A549 (cell line): ENCODE measurements at regions not wholly inside any gene's neighbourhood (a gene's known extent, or its start where the extent isn't known, plus 50 kb on each side); places are given as distances from the start of the nearest gene placed in this dataset.

ENCODE experiments used
- ATAC-seq, 2 experiments: fragments of 200-7000 bp in 1 of 2; fragments of >200 bp in 1 of 2; cut with Nextera tagmentation in 1 of 2; cut with Tn5 transposase in 1 of 2; 3 replicates each; pipeline versions ENCODE4 v1.8.0 to v1.9.1; 2018 to 2020; ENCODE audit warnings: mild to moderate bottlenecking in 1 of 2, moderate library complexity in 1 of 2
- CTCF ChIA-PET: fragments of 300-600 bp; sonication (Branson Sonifier 250); formaldehyde crosslinking; extraction: SDS; loops from one replicate; lab custom pipeline; 2021; ENCODE audit warnings: antibody characterized with exemption, inconsistent platforms; lab: Yijun Ruan, JAX
- POLR2A ChIA-PET: fragments of 350-600 bp; formaldehyde crosslinking; extraction: SDS; loops from one replicate; lab custom pipeline; 2021; ENCODE audit warnings: antibody characterized with exemption, inconsistent platforms; lab: Yijun Ruan, JAX
- DNase-seq, 2 experiments: peaks; one replicate each; pipeline versions ENCODE4 v3.0.0 to v3.0.0-alpha.2; 2011 to 2016; ENCODE audit warnings: low read depth in 1 of 2, low spot score in 1 of 2
- FAIRE-seq: peaks from 2 replicates; lab custom pipeline; 2011; peaks lifted over from hg19 to GRCh38; lab: Jason Lieb, UNC
- H3K27ac ChIP-seq, 2 experiments: fragments of >200 bp; sonication (Bioruptor Twin); formaldehyde crosslinking; 3 replicates each; pipeline ENCODE4 v1.5.1; 2016 to 2017
- H3K4me1 ChIP-seq: fragments of >200 bp; sonication (Bioruptor Twin); formaldehyde crosslinking; 3 replicates; pipeline ENCODE4 v1.6.1; 2016
- H3K4me2 ChIP-seq: fragments of >200 bp; sonication (Bioruptor Twin); formaldehyde crosslinking; 3 replicates; pipeline ENCODE4 v1.6.1; 2016
- H3K4me3 ChIP-seq: fragments of >200 bp; sonication (Bioruptor Twin); formaldehyde crosslinking; 3 replicates; pipeline ENCODE4 v1.5.1; 2016
- H3K9me3 ChIP-seq: fragments of >200 bp; sonication (Bioruptor Twin); formaldehyde crosslinking; 3 replicates; pipeline ENCODE4 v1.6.1; 2016
- CBX2 ChIP-seq: fragments of 200-600 bp; sonication (generic); IDR thresholded peaks from 2 replicates; pipeline ENCODE4 v1.6.1; 2016; ENCODE audit warnings: low read depth, mild to moderate bottlenecking, borderline replicate concordance
- EHMT2 ChIP-seq: fragments of 200-600 bp; sonication (generic); IDR thresholded peaks from 2 replicates; pipeline ENCODE4 v1.6.1; 2016; ENCODE audit warnings: antibody characterized with exemption, low read depth, mild to moderate bottlenecking, moderate library complexity
- ESRRA ChIP-seq: fragments of 150-350 bp; IDR thresholded peaks from 2 replicates; pipeline ENCODE4 v1.6.1; 2014; ENCODE audit warnings: mild to moderate bottlenecking, low read length, borderline replicate concordance
- FOSB ChIP-seq: fragments of 250-450 bp; sonication (Bioruptor Pico); IDR thresholded peaks from 2 replicates; pipeline ENCODE4 v1.5.0; 2020; ENCODE audit warnings: mild to moderate bottlenecking, moderate library complexity
- FOSL2 ChIP-seq, 2 experiments: fragments of 450-650 bp in 1 of 2; fragments of >200 bp in 1 of 2; sonication (Bioruptor Twin) in 1 of 2; formaldehyde crosslinking; IDR thresholded peaks; 2 replicates each; pipeline versions ENCODE4 v1.5.0 to v1.6.1; 2016 to 2020; ENCODE audit warnings: mild to moderate bottlenecking in 1 of 2, moderate library complexity in 1 of 2
- HDAC2 ChIP-seq: fragments of 200-600 bp; sonication (generic); IDR thresholded peaks from 2 replicates; pipeline ENCODE4 v1.6.1; 2016
- HES2 ChIP-seq: fragments of >200 bp; sonication (Bioruptor Twin); formaldehyde crosslinking; IDR thresholded peaks from 2 replicates; pipeline ENCODE4 v1.6.1; 2016
- HOXA7 ChIP-seq: fragments of 250-450 bp; sonication (Bioruptor Pico); IDR thresholded peaks from 2 replicates; pipeline ENCODE4 v1.5.0; 2020; ENCODE audit warnings: mild to moderate bottlenecking, moderate library complexity
- HOXB13 ChIP-seq: fragments of 250-450 bp; sonication (Bioruptor Pico); IDR thresholded peaks from 2 replicates; pipeline ENCODE4 v1.5.0; 2020; ENCODE audit warnings: low read depth, mild to moderate bottlenecking, moderate library complexity
- KDM1A ChIP-seq: fragments of 200-600 bp; sonication (generic); IDR thresholded peaks from 2 replicates; pipeline ENCODE4 v1.6.1; 2016; ENCODE audit warnings: low read depth, mild to moderate bottlenecking
- MAFK ChIP-seq: fragments of 450-650 bp; IDR thresholded peaks from 2 replicates; pipeline ENCODE4 v1.6.1; 2014; ENCODE audit not compliant: partially characterized antibody
- NPAS2 ChIP-seq: fragments of 250-450 bp; sonication (Bioruptor Pico); IDR thresholded peaks from 2 replicates; pipeline ENCODE4 v1.8.0; 2022; ENCODE audit warnings: mild to moderate bottlenecking, moderate library complexity, borderline replicate concordance
- RAD21 ChIP-seq, 2 experiments: fragments of >200 bp in 1 of 2; sonication (Bioruptor Twin) in 1 of 2; formaldehyde crosslinking in 1 of 2; IDR thresholded peaks in 1 of 2; conservative IDR thresholded peaks in 1 of 2; 2 replicates in 1 of 2; 3 replicates in 1 of 2; pipeline ENCODE4 v1.6.1; 2012 to 2018; ENCODE audit warnings: inconsistent platforms in 1 of 2
- RCOR1 ChIP-seq: fragments of 150-350 bp; IDR thresholded peaks from 2 replicates; pipeline ENCODE4 v1.6.1; 2014; ENCODE audit warnings: antibody characterized with exemption, low read length, low read depth
- RFX5 ChIP-seq: fragments of 450-650 bp; IDR thresholded peaks from 2 replicates; pipeline ENCODE4 v1.7.1; 2014; ENCODE audit warnings: antibody characterized with exemption, mild to moderate bottlenecking, moderate library complexity
- RNF2 ChIP-seq: fragments of 200-600 bp; sonication (generic); IDR thresholded peaks from 2 replicates; pipeline ENCODE4 v1.6.1; 2016; ENCODE audit warnings: low read depth, mild to moderate bottlenecking, antibody characterized with exemption, moderate library complexity, borderline replicate concordance
- SREBF2 ChIP-seq: fragments of 450-650 bp; IDR thresholded peaks from 2 replicates; pipeline ENCODE4 v1.6.1; 2014; ENCODE audit warnings: mild to moderate bottlenecking, moderate library complexity
- ZC3H11A ChIP-seq: fragments of 450-650 bp; IDR thresholded peaks from 2 replicates; pipeline ENCODE4 v1.6.1; 2014; ENCODE audit warnings: antibody characterized with exemption, mild to moderate bottlenecking
- ZFP36 ChIP-seq: fragments of 450-650 bp; IDR thresholded peaks from 2 replicates; pipeline ENCODE4 v1.6.1; 2014; ENCODE audit warnings: borderline replicate concordance; ENCODE audit not compliant: partially characterized antibody
- ZSCAN20 ChIP-seq: fragments of 250-450 bp; sonication (Bioruptor Pico); IDR thresholded peaks from 2 replicates; pipeline ENCODE4 v1.8.0; 2022; ENCODE audit warnings: mild to moderate bottlenecking, moderate library complexity
- WGBS: methylation state at CpG from one replicate; pipeline ENCODE4 v1.1.6; 2017; ENCODE audit errors: missing lambda C conversion rate; 5-methylcytosine and 5-hydroxymethylcytosine counted together
- TF ChIP-seq, protein P1 (sequence below): IDR thresholded peaks from 2 replicates; pipeline ENCODE4 v1.6.1; 2012

DNA sequence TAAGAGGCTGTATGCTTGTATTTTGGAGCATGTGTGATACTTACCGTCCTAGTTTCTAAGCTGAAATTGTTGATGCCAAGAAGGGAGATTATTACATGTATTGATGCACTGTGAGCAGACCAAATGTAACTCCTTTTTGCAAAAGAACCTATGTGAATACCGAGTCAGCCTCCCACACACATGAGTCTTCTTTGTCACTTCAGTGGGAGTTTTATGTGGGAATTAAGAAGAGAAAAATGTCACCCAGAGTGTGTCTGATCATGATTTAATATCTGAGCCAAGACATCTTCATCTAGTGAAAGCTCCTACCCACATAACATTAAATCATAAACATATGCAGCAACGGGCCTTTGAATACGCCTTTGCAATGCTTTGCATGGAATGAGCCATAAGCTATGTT is 380.3 kb upstream of the ACTBL2 start:
- no peak for DNase-seq
- no peak for ATAC-seq
- Histone ChIP-seq H3K9me3 (no peaks in the 10 kb centered on the region), H3K4me3 (no peak overlapping the region), H3K27ac (no peak overlapping the region), H3K4me1 (no peaks in the 10 kb centered on the region), H3K4me2 (no peak overlapping the region)
- TF ChIP-seq RAD21 (conservative IDR thresholded peaks at IDR 0.05 in 1 of 2, IDR thresholded peaks at IDR 0.05 in 1 of 2) (no peak), RCOR1 (no peak), FOSL2 (IDR thresholded peaks at IDR 0.05) (no peak), FOSL2 (CRISPR knock-in tag; IDR thresholded peaks at IDR 0.05) (no peak), SREBF2 (no peak), KDM1A (no peak)
- TF ChIP-seq, protein P1, sequence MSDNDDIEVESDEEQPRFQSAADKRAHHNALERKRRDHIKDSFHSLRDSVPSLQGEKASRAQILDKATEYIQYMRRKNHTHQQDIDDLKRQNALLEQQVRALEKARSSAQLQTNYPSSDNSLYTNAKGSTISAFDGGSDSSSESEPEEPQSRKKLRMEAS, result no peak
- no peak for FAIRE-seq
- CTCF ChIA-PET, result interaction anchor here (2.4 kb wide), 2 partner anchors 11 to 25 kb away, joined by 6 to 8 read pairs; no protein-coding TSS in a partner anchor
- POLR2A ChIA-PET, result interaction anchor here (0.6 kb wide), 1 partner anchor 70 kb away, joined by 4 read pairs; no protein-coding TSS in a partner anchor
- 85% methylated on average over 4 of the region's 4 CpGs for WGBS

GRCh38 chr5:57862471-57862911 is 379.9 kb upstream of the ACTBL2 start:
- no peak for FAIRE-seq
- no peak for DNase-seq
- H3K4me1 ChIP-seq, result no peaks in the 10 kb centered on the region
- H3K9me3 ChIP-seq, result no peaks in the 10 kb centered on the region
- no peak for ATAC-seq
- no peak overlapping the region for H3K4me3 ChIP-seq
- CTCF ChIA-PET, result interaction anchor here (1.5 to 2.4 kb wide), 3 partner anchors 12 to 26 kb away, joined by 6 to 8 read pairs (median 6); no protein-coding TSS in a partner anchor
- no peak overlapping the region for H3K4me2 ChIP-seq
- POLR2A ChIA-PET, result interaction anchor here (0.6 kb wide), 1 partner anchor 70 kb away, joined by 4 read pairs; no protein-coding TSS in a partner anchor
- 95% methylated on average over 5 of the region's 5 CpGs for WGBS
- no peak overlapping the region for H3K27ac ChIP-seq
- TF ChIP-seq CBX2 (no peak), HOXA7 (CRISPR knock-in tag) (no peak), MAFK (no peak), RNF2 (no peak), FOSB (CRISPR knock-in tag) (no peak), ZFP36 (no peak), EHMT2 (no peak), ZC3H11A (no peak), ZSCAN20 (CRISPR knock-in tag) (no peak), HDAC2 (no peak), NPAS2 (no peak)

DNA sequence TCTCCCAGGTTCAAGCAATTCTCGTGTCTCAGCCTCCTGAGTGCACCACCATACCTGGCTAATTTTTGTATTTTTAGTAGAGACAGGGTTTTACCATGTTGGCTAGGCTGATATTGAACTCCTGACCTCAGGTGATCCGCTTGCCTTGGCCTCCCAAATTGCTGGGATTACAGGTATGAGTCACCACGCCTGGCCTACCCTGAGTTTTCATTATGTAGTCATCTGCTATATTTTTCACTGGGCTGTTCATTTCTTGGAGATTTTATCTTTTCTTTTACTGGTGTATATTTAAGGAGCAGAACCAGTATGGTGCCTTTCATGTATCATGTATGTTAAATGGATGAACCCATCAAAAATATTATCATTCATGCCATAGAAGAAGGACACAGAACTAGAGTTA is 377.0 kb upstream of the ACTBL2 start:
- Histone ChIP-seq H3K4me3 (no peak overlapping the region), H3K4me2 (no peak overlapping the region), H3K4me1 (no peaks in the 10 kb centered on the region)
- no peak for DNase-seq
- ATAC-seq, result no peak
- no peak for TF ChIP-seq FOSL2 (IDR thresholded peaks at IDR 0.05)
- TF ChIP-seq FOSL2 (CRISPR knock-in tag; IDR thresholded peaks at IDR 0.05), result peak; percentile 21; the same call in 1 of the 2 replicates
- TF ChIP-seq ESRRA, result no peak
- no peak for TF ChIP-seq HOXA7 (CRISPR knock-in tag)
- no peak for TF ChIP-seq HES2
- no peak for TF ChIP-seq RAD21 (conservative IDR thresholded peaks at IDR 0.05 in 1 of 2, IDR thresholded peaks at IDR 0.05 in 1 of 2)
- no peak for TF ChIP-seq RNF2
- no peak for TF ChIP-seq HOXB13 (CRISPR knock-in tag)
- TF ChIP-seq, all 56 proteins: peak for 1
- ChIA-PET POLR2A (no interaction called here), CTCF (no interaction called here)
- WGBS, result 69% methylated on average over 3 of the region's 3 CpGs
- Histone ChIP-seq H3K9me3 (no peaks in the 10 kb centered on the region), H3K27ac (no peak overlapping the region)
- no peak for FAIRE-seq

DNA sequence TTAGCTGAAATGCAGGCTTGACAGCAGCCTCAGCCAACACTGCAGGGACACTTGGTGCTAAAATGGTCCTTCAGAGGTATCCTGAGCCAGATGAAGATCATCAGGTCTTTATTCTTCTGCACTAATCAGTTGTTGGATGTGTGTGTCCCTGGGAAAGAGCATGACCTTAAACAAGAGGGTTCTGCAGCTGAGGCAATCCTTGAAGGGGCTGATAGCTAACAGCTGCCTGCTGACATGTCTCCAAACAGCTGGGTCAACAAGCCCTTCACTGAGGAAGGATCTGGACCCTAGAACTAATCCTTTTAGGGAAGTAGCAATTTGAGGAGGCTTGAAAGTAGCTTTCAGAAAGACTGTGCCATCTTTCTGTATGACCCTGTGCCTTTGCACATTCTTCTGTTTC is 376.3 kb upstream of the ACTBL2 start:
- no peak overlapping the region for H3K4me2 ChIP-seq
- DNase-seq, result no peak
- ChIA-PET CTCF (no interaction called here), POLR2A (no interaction called here)
- no peaks in the 10 kb centered on the region for H3K9me3 ChIP-seq
- no peaks in the 10 kb centered on the region for H3K4me1 ChIP-seq
- no peak overlapping the region for H3K4me3 ChIP-seq
- no peak overlapping the region for H3K27ac ChIP-seq
- TF ChIP-seq RFX5 (no peak), CBX2 (no peak)
- FAIRE-seq, result no peak
- no peak for ATAC-seq
